GM19351 (cell line): ENCODE measurements at regions not wholly inside any gene's neighbourhood (a gene's known extent, or its start where the extent isn't known, plus 50 kb on each side); places are given as distances from the start of the nearest gene placed in this dataset.

ENCODE experiments used
- ATAC-seq: cut with Tn5 transposase; IDR thresholded peaks from one replicate; pipeline ENCODE4 v1.9.1; 2021; ENCODE audit warnings: mild to moderate bottlenecking, moderate library complexity; ENCODE audit not compliant: unreplicated experiment

DNA sequence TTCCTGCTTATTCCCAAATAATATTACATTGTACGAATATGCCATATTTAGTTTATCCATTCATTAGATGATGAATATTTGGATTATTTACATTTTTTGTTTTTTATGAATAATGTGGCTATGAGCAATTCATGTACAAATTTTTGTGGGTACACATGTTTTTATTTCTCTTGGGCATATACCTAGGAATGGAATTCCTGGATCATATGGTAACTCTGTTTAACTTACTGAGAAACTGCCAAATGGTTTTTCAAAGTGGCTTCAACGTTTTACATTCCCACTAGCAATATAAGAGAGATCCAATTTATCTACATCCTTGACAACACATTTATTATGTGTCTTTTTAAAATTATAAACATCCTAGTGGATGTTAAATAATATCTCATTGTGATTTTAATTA is 362.0 kb upstream of the TMCO5A start:
- ATAC-seq: no peak

DNA sequence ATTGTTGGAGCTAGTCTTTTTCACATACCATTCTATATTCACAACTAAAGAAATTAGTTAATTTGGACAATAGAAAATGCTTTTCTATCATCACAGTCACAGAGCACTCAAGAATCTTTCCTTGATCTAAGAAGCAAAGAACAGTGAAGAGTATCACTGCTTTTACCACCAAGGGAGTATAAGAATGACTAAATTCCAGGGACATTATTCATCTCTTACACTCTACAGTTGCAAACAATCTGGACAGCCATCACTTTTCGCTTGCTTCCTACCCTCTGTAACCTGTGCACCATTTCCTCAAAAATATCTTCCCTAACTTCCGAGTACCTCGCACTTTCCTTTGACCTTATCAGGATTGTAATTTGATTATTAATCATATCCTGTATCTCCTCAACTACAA is 359.5 kb upstream of the TMCO5A start:
- no peak for ATAC-seq

DNA sequence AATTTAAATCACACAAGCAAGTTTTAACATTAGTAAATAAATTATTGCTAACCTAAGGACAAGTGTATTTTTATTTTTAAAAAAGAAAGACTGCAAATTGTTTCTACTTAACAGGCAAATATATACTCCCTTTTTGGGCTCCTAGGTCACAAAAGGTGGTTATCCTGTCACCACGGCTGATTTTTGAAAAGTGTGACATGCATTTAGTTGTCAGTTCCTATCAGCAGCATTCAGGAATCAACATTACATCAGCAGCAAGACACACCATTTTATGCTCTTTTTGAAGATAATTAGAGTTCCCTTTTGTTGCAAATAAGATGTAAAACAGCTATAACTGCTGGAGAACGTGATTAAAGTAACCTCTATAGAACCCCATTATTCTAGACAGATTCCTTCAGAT is 357.5 kb upstream of the TMCO5A start:
- ATAC-seq: no peak

DNA sequence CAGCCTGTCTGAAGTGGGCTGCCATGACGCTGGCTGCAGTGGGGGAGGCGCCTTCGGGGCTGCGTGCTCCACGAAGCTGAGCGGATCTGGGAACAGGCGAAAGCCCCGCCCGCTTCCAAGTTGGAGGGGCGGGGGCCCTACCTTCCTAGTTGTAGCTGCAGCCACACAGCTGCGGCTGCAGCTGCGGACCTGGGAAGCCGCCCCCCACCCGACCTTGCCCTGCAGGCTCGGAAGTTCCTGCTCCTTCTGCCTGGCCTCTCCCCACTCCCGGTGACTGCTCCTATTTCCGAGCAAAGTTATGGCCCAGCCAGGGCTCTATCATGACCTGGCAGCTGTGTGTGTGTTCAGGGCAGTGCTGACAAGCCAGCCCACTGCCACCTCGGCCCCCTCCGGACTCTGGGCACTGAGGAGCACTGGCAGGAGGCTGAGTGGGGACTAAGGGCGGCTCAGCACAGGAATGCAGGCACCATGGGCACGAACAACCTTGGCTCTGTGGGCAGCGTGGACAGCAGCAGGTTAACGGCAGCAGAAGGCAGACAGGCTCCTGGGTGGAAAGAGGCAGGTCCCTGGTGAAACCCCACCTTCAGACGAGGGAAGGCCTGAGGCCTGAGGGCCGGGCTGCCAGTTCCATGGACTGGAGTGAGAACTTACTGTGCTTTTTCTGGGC is 352.4 kb upstream of the TMCO5A start:
- no peak for ATAC-seq

DNA sequence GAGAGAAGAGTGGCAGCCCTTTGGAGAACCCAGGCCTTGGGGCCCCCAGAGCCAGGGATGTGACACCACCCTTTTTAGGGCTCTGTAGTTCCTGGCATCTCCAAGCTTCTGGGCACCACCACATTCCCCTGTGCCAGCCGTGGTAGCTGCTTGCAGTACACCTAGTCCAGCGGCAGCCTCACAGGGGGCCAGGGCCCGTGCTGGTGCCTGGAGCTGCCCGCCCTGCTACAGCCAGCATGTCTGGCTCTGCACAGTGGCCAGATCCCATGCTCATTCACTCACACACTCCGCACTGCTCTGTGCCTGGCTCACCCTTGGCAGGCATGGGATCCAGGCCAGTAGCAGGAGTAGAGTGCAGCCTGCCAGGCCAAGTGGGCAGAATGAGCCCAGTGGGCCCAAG is 351.6 kb upstream of the TMCO5A start:
- no peak for ATAC-seq

DNA sequence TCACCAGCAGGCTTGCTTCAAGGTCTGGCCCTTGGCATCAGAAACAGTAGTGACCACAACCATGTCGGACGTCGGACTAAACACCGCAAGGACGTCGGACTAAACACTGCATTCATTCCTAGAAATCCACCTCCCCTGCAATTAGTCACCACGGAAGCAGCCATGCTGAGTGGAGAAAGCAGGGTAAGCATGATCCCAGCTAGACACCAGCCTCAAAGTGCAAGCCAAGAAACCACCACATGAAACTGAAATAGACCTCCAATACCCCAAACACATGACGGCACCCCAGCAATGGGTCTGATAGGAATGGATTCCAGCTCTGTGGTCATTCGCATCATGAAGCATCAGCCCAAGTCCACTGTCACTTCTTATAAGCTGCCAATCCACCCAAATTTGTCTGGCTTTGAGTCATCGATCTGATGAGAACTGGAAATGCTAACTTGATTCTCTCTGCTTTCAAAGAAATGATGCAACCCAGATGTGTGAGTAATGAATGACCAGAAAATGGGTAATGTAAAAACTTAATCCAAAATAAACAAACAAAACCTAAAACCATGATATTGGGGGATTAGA is 348.3 kb upstream of the TMCO5A start:
- ATAC-seq: no peak

DNA sequence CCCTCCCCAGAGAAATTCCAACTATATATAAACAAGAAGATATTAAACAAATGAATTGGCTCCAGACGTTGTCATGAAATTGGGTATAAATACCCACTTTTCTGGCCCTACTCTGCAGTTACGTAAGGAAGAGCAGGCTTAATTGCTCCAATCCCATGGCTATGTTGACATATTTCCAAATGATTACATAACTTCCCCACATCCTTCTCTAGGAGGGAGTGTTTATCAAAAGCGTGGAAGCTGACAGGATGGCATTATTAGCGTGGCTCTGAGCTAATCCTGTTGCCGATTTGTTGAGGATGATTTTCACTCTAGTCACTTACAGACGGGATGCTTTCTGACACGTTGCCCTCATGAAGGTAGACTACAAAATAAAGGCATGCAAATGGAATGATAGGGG is 347.5 kb upstream of the TMCO5A start:
- ATAC-seq: no peak

DNA sequence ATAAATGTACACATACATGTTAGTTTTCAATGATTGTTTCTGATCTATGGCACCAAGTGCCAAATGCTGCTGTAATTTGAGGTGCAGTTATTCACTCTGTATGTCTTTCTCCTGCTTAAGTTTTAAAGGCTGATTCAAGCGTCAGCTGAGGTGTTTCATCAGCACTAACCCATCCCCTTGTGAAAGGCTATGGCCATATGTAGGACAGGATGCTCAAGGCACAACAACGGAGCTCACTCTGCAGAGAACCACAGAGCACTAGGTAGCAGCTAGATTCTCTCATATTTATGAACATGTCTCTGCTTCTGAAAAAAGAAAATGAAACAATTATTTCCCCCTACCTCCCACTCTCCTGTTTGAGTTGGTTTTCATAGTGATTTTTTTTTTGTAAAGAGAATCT is 340.0 kb upstream of the TMCO5A start:
- ATAC-seq: no peak

DNA sequence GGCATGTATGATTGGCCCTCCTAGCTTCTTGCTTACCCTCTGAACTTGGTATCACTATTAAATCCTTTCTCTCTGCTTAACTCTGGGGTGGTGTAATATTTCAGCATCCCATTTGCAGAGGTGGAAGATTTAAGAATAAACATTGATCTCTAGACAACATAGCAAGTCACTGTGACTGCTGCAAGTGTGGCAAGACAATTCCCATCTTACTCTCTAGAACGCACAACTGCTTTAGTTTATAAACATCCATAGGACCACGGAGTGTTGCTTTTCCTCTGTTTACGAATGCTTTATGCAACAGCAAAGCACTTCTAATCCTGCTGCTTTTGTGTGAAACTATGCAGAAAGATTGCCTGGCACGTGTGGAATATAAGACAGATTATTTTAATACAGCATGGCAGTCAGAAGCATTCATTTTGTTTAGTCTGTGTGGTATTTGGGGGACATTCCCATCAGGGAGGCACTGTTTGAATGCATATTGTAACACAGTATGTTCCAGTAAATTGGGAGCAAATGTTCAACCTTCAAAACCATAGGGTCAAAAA is 338.9 kb upstream of the TMCO5A start:
- ATAC-seq: no peak

DNA sequence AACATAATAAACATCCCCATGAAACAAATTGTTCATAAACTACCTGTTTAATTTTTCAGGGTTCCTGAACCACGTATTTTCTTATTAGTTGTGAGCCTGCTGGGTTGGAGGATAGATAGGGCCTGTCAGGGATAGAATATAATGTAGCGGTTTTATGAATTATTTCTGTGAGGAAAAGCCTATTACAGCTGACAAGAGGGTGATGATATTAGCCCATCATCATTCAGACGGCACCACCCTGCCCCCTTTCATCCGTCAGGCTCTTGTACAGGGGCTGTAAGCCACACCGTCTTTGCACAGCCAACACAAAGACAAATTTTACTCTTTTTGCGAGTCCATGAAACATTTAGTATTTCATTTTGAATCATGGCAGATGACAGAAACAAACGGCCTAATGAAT is 335.3 kb upstream of the TMCO5A start:
- no peak for ATAC-seq

DNA sequence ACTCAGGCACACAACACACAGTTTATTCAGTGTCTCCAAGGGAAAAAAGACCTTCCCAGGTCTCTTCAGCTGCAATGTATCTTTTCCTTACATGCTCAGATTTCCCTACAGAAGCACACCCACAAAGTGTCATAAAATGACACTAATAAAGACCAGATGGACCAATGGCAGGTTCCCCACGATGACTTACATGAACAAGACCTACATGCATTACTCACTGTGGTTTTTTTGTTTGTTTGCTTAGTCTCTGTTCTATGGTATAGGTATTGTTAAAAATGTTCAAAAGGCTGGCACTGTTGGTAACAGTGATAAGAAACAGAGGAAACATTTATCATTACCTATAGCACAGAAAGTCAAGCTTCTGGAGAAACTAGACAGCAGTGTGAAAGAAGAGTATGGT is 318.2 kb upstream of the TMCO5A start:
- no peak for ATAC-seq

DNA sequence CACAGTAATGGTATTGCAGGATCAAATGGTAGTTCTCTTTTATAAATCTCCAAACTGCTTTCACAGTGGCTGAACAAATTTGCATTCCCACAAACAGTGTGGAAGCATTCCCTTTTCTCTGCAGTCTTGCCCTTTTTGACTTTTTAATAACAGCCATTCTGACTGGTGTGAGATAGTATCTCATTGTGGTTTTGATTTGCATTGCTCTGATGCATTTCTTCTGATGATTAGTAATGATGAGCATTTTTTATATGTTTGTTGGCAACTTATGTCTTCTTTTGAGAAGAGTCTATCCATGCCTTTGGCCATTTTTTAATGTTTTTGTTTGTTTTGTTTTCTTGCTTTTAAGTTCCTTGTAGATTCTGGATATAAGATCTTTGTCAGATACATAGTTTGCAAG is 316.1 kb upstream of the TMCO5A start:
- no peak for ATAC-seq

DNA sequence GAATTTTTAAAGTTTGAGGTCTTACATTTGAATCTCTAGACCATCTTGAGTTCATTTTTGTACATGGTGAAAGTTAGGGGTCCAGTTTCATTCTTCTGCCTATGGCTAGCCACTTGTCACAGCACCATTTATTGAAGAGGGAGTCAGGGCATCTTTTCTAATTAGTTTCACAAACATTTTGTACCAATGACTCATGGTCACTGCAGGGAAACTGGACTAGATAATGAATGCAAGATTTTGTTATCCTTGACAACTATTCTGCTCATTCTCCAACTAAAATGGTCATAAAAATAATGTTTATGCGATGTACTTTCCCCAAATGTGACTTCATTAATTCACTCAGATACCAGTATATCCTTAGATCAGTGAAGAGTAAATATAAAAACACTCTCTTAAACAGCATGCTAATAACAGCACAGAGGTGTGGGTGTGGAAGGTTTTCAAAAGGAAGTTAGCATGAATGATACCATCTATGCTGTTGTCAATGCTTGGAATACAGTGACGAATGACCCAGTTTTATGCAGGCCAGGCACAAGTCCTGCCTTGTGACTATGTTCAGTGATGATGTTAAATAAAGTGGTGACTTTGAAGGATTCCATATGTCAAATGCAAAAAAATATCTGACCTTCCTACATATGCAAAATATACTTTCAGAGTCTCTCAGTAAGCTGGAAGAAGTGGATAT is 314.9 kb upstream of the TMCO5A start:
- ATAC-seq: no peak

DNA sequence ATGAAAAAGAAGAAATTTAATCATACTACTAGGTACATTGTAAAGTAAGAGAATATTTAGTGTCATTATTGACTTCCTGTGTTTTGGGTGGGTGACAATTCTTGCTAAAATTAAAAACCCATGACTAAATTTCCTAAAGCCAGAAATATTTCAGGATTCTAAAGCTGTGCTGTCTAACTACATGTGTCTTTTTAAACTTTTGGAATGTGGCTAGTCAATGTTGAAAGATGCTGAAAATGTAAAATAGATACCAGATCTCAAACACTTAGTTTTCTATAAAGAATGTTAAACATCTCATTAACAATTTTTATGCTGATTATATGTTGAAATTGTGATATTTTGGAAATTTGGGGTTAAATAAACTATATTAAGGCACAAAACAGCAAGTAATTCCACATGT is 308.9 kb upstream of the TMCO5A start:
- ATAC-seq: no peak

DNA sequence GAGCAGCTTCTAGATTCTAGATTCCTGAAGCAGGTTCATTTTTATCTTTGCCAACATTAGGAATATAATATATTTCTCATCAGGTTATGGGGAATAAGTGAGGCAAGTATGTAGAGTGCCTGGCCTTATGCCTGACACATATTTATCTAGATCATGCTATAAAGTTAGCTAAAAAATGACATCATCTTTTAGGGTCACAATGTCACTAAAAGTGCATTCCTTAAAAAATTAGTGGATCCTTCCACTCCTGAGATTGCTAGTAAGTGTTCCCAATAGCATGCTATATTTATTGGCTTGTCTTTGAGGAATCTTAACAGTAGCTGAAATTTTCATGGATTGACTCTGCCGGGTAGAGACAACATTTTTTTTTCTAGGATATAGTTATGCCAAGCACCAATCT is 305.9 kb upstream of the TMCO5A start:
- no peak for ATAC-seq

DNA sequence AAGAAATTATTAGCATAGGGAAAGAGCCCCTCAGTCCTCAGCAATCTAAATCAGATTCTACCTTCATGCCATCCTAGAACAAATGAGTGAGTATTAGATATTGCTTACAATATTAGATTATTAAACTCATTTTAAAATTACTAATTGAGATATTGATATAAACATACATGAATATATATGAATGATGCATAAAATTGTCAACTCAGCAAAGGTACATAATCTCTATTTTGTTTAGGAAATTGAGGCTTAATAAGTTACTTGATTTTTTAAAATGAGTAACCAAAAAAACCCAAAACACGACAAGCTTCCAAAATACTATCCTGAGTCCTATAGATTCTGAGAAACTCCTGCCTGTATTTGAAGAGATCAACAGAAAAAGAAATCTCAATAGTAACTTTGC is 297.7 kb upstream of the TMCO5A start:
- no peak for ATAC-seq

DNA sequence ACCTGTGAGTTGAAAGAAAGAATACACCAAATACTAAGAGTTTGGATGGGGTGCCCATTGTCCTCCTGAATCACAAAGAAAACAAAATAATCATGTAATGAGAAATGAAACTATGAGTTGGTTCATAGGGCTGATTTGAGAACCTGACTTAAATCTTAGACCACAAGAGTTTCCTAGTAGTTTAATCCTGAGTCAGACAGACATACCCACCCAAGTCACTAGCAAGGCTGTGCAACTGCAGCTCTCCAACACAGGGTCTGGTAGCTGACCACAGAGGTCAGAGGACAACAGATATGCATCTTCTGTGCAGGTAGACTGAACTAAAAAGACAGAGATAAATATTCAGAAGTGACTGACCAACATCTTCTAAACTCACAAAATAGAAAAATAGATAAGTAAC is 296.3 kb upstream of the TMCO5A start:
- ATAC-seq: no peak

DNA sequence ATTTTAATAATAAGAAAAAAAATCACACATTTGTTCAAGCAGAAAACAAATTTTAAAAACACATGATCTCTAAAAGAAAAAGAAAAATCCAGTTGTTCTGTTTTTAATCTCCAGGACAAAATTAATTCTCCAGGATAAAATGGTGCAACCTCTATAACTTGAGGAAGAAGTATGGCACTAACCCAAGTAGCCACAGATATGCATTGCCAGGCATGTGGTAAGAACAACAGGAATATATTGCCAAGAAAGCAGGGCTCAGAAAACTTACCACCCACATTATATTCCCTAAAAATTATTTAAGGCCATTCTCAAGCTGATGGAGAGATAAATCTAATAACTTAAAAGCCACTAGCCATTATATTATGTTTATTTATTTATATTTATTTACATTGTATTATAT is 295.7 kb upstream of the TMCO5A start:
- ATAC-seq: no peak

DNA sequence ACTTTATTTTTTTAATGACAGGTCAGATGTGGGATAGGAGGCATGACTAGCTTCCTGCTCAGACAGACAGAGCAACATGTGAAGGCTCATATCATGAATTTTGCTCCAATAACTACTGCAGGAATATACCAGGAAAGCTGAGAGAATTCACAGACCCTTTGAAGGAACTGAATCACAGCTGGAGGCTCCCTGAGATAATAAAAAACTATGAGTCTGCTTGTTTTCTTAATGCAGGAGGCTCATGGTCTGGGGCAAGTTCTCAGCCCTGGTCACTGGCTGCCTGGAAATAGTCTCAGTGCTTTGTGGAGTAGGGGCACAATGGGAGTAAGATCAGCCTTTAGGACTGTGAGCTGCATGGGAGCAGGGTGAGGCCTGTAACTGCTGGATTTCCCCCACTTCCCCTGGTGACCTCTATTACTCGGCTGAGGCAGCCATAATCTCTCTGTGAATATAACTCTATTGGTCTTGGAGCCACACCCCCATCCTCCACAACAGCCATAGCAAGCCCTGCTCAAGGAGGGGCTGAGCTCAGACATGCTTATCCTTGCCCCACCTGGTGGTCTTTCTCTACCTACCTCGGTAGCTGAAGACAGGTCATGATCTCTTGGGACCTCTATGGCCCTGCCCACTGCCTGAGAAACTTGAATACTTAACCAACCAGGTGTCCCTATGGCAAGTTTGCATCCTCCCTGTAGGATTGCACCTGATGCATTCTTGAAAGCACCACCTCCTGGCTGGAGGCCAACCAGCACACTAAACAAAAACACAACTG is 281.6 kb upstream of the TMCO5A start:
- ATAC-seq: no peak

DNA sequence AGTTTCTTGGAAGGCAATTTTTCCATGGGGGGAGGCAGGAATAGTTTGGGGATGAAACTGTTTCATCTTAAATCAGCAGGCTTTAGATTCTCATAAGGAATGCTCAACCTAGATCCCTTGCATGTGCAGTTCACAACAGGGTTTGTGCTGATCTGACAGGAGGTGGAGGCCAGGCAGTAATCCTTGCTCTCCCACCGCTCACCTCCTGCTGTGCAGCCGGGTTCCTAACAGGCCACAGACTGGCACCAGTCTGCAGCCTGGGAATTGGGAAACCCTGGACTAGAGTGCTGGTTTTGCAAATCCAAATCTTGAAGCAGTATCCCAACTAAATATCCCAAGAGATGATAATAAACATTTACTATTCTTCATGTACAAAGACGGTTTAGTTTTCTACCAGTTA is 256.3 kb upstream of the TMCO5A start:
- ATAC-seq: no peak

DNA sequence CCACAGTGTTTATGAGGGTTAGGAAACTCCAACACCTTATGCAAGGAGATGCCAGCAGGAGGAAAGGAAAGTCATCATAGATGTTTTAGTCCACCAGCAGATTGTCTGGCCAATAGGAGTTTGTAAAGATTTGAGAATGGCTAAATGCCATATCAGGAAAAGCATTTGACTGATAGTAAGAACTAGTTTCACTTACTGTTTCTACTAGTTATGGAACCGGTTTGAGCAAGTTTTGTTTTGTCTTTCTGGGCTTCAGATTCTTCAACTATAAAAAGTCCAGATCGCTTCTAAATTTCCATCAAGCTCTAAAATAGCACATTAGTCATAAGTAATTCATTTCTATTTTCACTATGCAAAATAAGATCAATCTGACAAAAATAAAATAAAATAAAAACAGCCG is 254.8 kb upstream of the TMCO5A start:
- ATAC-seq: no peak

DNA sequence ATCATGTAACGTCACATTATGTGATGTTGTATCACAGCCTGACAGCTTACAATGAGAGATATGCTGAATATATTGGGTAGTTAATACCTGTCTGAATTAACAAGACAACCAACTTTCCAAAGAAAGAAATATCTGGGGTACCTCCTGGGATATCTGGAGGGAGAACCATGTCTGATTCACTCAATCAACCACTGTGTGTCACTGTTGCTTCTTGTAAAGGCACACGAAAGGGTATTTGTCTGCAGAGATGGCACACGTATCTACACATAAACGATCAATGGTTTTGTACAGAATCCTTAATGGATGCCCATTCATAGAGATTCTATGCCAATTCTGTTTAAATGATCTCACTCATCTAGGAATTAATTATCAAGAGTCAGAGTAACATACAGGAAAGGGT is 252.1 kb upstream of the TMCO5A start:
- ATAC-seq: no peak
